ENCODE measurements at regions not wholly inside any gene's neighbourhood (a gene's known extent, or its start where the extent isn't known, plus 50 kb on each side); places are given as distances from the start of the nearest gene placed in this dataset.
"Not testable (repeated sequence)": the region's sequence is repeated elsewhere in the genome, so short reads cannot be mapped to it uniquely, and the experiment has no call there.

DNA sequence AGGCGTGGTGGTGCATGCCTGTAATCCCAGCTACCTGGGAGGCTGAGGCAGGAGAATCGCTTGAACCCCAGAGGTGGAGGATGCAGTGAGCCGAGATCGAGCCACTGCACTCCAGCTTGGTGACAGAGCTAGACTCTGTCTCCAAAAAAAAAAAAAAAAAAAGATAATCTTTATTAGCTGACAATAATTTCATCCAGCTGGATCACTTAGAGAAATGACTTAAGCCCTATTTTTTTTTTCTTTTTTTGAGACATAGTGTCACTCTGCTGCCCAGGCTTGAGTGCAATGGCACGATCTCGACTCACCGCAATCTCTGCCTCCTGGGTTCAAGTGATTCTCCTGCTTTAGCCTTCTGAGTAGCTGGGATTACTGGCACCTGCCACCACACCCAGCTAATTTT is 51.6 kb upstream of the MAP4K4 start:
- DNase-seq: not testable (repeated sequence)

DNA sequence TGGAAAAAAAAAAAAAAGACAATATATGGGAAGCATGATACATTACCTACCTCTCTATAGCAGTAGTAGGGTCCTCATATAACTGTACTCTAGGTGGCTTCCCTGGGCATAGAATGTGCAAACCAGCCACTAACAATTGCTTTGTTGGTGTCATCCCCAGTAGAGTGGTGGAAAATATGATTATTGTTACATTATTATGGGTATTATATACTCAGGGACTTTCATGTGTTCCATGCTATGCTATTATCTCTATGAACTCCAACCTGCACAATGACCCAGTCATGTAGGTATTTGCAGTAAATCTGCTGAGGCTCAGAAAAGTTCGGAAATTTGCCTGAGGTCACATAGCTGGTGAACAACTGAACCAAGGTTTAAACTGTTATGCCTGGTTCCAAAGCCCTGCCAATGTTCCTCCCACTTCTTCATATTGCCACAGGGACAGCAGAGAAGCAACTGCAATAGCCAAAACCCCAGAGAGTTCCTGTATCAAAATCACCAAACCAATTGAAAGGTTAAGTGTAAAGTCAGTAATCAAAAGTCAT is 52.6 kb upstream of the MAP4K4 start:
- no peak for DNase-seq

DNA sequence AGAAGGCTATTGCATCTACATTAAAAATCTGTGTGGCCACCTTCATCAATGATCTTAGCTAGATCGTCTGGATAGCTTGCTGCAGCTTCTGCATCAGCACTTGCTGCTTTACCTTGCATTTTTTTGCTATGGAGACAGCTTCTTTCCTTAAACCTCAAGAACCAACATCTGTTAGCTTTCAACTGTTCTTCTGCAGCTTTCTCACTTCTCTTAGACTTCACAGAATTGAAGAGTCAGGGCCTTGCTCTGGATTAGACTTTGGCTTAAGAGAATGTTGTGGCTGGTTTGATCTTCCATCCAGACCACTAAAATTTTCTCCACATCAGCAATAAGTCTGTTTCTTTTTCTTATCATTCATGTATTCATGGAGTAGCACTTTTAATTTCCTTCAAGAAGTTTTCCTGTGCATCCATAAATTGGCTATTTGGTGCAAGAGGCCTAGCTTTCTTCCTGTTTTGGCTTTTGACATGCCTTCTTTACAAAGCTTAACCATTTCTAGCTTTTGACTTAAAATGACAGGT is 54.4 kb upstream of the MAP4K4 start:
- DNase-seq: no peak

DNA sequence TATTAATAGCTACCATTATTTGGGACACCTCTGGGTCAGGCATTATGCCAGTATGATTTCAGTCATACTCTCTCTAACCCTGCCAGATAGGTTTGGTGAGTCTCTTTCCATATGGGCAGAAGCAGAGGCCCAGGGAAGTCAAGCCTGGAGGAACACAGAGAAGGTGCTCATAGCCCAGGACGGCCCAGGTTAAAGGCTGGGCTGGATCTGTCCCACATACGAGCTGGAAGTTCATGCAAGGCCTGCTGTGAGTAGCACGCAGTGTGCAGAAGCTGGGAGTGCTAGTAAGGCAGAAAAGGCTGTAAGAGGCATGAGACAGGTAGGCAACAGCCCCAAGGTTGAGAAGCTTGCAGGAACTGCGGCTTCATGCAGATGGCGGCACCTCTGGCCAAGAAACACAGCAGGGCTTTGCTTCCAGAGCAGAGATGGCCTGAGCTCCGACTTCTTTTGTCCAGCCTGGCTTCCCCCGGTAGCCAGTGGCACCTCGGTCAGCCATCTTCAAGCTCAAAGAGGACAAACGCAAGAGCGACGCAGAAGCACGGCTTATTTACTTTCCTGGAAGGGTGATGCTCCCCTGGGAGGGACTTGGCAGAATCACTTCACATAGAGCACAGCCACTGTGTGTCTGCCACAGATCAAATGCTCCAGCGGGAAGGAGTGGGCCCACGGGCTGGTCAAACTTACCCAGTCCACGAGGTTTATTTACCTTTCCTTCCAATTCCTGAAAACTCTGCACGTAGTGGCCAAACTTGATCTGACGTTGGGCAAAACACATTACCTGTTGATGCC is 58.5 kb upstream of the MAP4K4 start:
- no peak for DNase-seq

DNA sequence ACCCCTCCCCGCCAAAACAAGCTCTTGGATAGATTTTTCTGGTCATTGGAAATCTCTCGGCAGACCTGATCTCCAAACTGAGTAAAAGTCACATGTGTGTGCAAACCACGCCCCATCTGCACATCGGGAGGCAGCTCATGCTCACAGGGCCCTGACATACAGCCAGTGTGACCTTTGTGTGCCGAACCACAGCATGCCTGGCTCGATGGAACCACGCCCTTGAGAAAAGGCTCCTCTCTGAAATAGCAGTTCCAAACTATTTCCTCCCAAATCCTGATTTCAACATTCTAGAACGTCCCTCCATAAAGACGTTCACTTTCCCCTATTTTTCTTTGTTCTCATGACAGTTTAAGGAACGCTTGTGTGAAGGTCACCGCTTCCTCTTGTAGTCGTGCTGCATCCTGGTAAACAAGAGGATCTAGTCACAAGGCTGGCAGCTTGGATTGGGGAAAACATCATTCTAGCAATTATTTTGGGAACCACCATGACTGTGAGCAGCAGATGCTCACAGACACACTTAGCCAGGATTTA is 59.3 kb upstream of the MAP4K4 start:
- DNase-seq: no peak

DNA sequence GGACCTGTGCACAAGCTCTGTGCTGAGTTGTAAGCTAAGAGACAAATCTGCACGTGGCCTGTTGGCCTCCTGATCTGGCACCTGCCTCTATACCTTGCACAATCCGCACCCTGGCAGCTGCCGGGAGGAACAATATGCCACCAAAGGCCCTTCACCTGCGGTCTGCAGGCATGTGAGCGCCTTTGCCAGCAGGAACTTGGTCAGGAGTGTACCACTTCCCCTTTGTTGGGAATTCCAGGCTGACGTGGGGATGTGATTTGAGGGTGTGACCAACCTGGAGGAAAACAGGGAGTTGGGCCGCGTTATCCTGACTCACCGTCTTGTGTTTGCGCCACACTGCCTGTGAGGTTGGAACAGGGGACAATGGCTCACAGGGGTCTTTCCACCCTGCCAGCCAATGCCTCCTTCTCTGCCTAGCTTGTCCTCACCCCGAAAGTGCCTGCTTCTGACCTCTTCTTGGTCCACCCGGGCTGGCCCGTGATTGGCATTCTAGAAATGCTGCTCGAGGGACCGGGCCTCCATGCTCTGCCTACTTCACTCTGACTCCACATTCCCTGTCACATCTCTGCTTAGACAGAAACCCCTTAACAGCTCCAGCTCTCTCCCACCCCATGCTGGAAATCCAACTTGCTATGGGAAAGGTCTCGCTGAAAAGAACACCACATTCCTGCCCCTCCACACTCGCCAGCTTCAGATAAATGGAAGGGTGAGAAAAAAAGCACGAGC is 67.1 kb upstream of the MAP4K4 start:
- no peak for DNase-seq

DNA sequence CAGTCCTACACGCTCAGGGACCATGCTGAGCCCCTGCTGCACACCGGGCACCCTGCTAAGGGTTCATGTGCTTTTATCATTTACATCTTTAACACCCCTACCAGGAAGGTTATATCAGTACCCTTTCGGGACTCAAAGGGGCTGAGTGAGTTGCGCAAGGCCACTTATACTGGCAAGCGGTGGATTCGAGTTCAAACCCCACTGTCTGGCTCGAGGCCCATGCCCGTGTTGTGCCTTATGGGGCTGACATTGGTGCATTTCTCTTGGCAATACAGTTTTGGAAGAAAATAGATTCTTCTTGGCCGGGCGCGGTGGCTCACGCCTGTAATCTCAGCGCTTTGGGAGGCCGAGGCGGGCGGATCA is 69.5 kb upstream of the MAP4K4 start:
- no peak for DNase-seq

DNA sequence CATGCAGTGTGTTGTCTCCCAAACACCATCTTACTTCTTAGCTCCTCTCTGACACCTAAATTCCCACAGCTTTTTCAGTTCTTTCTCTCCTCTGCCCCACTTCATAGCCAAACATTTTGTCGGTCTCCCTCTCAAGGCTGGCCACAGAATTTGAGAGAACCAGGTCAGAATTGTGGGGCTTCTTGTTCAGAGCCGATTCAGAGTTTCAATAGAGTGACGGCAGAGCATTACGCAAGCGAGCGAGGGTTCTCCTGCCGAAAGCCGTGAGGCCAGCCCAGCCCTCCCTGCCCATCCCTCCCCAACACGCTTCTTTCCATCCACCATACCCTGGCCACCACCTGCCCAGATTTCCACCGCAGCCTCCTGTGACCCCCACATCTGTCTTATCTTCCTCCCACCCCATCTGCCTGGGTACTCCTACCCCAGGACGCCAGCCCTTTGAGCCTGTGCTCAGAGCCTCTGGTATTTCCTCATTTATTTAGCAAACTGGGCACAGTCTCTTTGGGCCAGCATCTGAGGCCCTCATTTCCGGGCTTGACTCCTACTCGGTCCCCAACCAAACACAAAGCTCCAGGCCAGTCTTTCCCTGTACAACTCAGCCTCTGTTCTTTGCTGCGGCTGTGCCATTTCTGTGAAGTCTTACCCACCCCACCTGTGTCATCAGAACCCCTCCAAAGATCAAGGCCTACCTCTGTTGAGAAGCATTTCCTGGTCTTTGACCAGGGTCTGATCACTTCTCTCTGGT is 70.0 kb upstream of the MAP4K4 start:
- DNase-seq: no peak

DNA sequence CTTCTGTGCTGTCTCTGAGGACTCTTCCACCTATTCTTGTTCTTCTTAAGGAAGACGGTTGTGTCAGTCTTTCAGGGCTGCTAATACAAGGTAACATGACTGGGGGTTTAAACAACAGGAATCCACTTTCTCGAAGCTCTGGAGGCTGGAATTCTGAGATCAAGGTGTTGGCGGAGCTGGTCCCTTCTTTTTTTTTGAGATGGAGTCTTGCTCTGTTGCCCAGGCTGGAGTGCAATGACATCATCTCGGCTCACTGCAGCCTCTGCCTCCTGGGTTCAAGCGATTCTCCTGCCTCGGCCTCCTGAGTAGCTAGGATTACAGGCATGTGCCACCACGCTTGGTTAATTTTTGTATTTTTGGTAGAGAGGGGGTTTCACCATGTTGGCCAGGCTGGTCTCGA is 71.7 kb upstream of the MAP4K4 start:
- DNase-seq: not testable (repeated sequence)

DNA sequence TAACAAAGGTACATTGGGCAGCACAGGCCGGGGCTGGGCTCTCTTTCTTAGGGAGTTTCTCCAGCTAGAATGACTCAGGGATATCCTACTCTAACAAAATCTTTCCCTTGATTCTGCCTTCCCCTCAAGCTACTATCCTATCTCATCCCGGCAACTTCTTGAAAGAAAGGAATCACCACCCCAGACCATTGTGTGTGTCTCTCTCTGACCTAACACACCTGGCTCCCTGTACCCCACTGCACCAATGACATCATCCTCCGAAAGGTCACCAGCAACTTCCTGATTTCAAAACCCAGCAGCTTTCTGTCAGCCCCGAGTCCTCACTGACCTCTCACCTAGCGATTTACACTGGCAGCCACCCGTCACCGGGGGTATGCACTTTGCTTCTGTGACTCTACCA is 72.1 kb upstream of the MAP4K4 start:
- no peak for DNase-seq

DNA sequence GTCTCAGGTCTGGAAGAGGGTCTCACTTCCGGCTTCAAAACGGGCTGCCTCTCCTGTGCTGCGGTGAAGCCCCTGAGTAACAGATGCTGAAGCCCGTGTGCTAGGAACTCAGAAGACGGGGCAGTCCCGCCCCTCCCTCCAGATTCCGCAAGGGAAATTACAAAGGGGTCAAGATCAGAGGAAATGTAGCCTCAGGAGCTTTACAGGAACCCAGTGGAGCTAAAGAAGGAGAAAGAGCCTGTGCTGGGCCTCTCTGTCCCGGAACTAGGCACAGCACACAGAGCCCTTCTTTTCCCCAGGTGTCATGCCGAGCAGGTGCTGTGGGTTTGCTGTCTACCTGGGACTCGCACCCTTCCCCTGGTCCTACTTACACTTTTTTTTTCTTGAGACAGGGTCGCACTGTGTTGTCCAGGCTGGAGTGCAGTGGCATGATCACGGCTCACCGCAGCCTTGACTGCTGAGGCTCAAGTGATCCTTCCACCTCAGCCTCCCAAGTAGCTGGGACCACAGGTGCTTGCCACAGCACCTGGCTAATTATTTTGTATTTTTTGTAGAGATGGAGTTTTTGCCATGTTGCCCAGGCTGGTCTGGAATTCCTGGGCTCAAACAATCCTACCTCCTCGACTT is 72.7 kb upstream of the MAP4K4 start:
- no peak for DNase-seq

DNA sequence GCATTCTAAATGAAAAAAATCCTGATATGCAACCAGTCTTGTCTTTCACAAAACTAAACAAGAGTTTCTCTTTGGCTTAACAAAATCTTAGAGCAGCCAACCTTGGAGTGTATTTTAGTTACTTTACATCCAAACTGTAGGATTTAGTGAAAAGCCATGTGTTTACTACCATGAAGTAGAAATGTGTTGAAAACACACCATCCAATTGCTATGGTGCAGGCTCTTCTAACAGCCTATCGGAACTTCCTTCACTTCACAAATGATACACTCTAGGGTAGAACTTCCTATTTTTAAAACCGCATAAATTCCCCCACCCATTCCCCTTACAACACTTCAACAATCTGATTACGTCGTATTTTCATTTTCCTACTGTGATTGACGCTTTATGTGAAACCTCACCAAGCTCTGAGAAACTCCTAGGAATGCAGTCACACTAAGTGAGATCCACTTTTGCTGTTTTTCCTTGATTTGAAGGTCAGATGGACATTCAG is 74.4 kb upstream of the MAP4K4 start:
- no peak for DNase-seq

DNA sequence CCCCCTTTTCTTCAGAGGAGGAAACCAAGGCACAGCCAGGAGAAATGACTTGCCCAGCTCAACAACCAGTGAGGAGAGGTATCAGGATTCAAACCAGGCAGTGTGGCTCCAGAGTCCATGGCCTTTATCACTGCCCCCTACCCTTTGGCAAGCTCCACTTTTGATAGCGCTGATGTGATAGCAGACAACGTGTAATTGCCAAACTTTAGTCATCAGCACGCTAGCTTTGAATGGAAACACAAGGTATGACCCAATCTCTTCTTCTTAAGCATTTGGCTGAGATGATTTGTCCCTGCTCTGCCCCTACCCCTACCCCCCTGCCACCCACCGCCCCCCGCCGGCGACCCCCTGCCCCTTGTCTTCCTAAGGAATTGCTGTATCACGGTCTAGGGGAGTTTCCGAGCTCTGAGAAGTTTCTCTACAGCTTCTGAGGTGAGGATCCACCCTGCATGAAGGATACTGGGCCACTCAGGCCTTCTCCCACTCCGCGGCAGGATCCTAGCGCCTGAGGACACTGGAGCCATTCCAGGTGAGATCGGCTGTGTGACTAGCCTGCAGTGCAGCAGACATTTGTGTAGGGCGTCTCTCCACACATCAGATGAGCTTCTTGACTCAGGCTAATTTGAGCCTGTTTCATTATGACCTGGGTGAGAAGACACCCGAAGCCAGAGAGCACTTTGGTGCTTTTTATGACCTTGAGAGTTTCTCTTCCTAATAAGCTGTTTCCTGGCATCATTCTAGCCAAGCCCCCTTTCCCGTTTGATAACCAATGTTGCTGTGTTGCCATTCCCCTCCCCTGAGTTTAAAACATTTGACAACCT is 75.1 kb upstream of the MAP4K4 start:
- no peak for DNase-seq

DNA sequence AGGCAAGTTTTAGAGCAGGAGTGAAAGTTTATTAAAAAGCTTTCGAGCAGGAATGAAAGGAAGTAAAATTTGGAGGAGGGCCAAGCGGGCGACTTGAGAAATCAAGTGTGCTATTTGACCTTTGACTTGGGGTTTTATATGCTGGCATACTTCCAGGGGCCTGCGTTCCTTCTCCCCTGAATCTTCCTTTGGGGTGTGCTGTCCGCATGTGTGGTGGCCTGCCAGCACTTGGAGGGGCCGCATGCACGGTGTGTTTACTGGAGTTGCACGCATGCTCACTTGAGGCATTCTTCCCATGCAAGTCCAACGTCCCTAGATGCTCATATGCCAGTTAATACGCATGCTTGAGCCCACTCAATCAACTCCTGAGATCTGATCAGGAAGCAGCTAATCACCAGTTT is 78.3 kb upstream of the MAP4K4 start:
- DNase-seq: no peak

DNA sequence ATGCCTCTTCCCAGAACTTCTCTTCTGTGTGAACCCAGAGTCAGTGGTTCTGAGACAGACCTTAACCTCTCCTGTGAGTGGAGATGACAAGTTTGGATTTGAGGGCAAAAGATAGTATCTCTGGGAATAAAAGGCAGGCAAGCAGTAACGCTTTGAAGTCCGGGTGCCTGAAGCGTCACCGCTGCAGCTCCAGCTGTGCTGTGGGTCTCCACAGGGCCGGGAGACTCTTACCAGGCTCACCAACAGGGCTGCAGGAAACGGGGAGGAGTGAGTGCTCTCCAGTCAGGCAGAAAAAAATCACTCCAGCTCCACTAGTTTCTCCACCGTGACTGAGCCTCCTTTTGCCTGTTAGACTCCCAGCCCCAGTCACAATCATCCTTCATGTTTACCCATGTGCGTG is 79.7 kb upstream of the MAP4K4 start:
- no peak for DNase-seq

DNA sequence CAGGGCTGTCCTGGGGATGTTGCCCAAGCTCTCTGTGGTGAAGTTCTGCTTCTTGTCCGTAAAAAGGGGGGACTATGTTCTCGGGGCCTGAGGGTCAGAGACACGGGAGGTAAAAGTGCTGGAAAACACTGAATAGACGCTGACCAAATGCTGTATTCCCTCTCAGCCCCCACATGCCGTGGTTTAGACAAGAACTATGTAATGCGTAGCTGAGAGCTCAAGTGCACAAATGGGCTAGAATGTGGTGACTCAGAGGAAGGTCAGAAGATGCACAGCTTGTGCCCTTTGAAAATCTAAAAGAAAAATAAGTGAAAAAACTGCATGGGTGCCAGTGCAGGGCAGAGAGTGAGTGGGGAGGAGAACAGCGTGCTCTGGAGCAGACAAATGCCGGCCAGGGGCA is 80.3 kb upstream of the MAP4K4 start:
- no peak for DNase-seq

DNA sequence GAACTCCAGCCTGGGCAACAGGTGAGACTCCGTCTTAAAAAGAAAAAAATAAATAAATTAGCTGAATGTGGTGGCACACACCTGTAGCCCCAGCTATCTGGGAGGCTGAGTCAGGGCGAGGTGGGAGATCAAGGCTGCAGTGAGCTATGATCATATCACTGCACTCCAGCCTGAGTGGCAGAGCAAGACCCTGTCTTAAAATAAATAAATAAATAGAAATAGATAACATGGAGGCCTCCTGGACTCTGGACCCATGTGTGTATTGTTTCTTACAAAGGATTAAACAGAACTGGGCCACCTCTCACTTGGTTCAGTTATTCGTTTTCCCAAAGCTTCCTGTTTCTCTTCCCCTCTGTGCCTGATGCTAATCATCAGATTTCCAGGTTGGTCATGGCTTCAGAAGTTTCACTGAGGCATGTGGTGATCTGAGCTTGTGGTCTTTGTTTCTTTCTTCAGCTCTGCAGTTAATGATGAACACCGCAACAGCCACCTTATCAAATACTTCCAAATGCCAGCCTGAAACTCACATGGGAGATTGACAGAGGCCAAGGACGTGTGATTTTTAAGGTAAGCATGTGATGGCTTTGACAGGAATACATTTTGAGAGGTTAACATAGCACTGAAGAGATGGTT is 83.3 kb upstream of the MAP4K4 start:
- DNase-seq: no peak

DNA sequence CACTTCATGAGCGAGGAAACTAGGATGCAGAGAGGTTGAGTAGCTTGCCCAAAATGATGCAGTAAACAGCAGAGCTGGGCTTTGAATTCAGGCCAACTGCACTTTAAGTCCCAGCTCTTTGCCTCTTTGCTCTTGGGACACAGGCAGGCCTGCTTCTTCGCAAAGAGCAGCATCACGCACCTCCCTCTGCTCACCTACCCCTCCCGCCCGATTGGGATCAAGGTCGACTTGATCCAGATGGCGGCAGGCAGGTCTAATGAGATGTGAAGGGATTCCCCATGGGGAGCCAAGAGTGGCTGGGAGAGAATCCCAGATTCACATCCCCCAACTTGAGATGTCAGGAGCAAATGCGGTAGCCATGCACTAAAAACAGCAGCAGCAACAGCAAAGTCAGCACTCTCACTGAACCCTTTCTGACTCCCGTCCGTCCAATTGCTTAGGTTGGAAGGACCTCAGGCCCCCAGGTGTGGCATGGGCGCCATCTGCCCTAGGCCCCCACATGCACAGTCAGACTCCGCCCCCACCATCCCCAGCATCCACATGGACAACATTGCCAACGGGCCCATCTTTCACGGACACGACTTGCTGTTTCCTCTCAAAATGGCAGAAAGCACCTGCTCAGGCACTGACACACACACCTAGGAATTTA is 84.3 kb upstream of the MAP4K4 start:
- no peak for DNase-seq

DNA sequence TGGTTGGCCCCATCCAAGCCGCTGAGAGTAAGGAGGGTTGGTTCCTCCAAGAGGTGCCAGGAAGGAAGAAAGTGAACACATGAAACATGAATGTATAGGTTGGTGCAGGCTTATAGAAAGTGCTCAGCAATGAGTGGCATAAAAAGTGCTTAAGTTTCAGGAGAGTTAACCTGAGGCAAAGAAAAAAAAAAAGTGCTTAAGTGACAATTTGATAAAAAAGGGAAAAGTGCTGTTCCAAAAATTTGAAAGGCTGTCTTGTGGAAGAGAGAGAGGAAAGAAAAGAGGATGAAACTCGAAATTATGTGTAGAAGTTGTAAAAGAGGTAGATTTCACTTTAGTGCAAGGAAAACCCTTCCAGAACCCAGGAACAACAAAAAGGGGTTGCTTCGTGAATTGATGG is 85.5 kb upstream of the MAP4K4 start:
- no peak for DNase-seq

DNA sequence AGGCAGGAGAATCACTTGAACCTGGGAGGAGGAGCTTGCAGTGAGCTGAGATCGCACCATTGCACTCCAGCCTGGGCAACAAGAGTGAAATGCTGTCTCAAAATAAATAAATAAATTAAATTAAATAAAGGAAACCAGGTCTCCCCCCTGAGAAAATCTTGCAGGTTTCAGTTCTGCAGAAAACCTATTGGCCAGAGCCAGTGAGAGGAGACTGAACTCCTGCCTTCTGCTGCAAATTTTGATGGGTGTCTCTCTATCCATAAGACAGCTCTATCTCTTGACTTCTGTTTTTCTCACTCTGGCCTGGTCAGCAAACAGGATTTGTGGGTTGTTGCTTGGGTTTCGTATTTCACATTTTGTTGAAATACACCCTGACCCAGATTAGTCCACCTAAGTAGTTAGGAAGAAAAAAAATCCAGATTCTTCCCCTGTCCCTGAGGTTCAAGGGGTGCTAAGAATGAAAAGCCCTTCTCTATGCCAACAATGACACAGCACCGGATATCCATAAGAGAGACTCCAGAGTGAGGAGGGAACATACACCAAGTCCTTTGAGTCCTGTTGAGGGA is 86.7 kb upstream of the MAP4K4 start:
- DNase-seq: no peak
